Right lung (tissue), 2 donors: ENCODE measurements at regions not wholly inside any gene's neighbourhood (a gene's known extent, or its start where the extent isn't known, plus 50 kb on each side); places are given as distances from the start of the nearest gene placed in this dataset.
"Not testable (repeated sequence)": the region's sequence is repeated elsewhere in the genome, so short reads cannot be mapped to it uniquely, and the experiment has no call there.

Experiments
- DNase-seq, 2 donors: peaks; one replicate each; pipeline ENCODE4 v3.0.0-alpha.2; 2013

DNA sequence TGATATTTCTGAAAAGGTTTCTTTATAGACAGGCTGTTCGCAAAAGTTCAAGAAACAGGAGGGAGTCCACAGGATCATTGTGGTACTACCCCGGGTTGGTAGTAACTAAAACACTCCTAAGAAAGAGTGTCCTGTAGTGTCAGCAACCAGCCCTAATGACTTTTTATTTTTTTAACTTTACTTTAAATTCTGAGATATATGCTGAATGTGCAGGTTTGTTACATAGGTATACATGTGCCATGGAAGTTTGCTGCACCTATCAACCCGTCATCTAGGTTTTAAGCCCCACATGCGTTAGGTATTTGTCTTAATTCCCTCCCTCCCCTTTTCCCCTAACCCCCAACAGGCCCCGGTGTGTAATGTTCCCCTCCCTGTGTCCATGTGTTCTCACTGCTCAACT lies 1396.9 kb upstream of the ZEB2 start:
- no peak for DNase-seq

DNA sequence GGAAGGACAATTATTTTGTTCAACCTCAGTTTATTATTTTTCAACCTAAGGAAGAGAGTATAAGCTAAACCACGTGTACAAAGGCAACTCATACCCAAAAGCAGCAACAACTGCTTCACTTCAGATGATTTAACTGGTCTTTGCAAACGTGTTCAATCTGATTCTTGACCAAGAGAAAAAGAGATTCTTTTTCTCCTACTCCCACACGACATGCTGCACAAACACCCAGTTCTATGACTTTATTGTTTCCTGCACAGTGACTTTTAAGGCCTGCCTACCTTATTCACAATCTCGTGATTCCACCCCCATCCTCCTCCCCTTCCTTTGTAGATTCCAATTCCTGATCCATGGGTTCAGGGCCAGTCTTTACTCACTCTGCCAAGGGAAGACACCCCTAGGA lies 1394.8 kb upstream of the ZEB2 start:
- no peak for DNase-seq

DNA sequence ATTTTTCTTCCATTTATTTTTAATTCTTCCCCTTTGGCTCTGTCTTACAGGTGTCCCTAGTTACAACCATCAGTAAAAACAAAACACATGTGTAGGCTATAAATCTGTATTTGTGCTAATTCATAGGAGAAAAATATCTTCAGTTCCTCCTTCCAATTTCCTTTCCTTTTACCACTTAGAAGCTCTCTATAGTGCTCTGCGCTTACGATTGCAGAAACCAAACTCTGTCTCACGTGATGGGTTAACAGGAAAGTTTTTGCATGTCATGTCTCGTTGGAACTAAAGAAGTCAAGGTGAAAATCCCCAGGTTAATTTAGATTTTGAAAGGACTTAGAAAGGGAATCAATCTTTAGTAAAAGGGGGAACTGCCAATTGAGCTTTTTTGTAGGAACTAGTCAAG lies 1390.5 kb upstream of the ZEB2 start:
- DNase-seq = no peak

DNA sequence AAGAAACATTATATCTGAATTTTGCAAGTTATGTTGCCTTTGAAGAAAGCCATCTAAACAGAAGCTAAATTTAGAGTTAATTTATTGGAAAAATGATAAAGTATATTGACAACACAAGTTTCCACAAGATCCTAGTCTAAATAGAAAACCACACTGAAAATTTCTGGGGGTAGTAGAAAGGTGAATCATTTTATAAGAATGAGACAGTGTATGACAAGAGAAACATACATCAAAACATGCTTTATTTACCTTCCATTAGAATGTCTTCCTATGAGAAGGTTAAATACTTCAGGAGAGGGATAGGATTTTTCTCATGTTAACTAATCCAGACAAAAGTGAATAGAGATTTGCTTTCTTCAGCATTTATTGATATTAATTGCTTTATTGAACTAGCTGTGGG lies 1389.8 kb upstream of the ZEB2 start:
- no peak for DNase-seq

DNA sequence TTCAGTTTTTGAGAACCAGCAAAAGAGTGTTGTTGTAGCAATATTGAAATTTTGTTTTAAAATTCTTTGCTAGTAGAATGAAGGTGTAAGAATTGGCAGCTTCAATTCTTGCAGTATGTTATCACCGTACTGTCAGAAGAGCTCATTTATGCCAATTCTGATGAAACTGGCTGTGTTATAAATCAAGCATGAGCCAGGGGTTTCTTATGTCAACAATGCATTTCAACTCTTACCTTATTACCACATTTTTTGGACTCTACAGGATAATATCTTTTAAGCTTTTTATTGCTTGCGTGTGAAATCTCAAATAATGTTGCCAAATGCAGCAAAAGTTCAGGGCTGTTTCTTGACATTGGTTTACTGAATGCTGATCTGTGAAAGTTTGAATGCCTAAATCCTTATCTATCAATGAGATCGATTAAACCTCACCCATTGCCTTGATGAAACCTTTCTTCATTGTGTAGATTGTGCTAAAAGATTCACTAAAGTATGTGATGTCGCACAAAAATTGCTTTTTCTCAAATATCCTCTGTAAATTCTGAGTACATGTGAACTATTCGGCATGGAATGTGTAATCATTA lies 1389.3 kb upstream of the ZEB2 start:
- no peak for DNase-seq

DNA sequence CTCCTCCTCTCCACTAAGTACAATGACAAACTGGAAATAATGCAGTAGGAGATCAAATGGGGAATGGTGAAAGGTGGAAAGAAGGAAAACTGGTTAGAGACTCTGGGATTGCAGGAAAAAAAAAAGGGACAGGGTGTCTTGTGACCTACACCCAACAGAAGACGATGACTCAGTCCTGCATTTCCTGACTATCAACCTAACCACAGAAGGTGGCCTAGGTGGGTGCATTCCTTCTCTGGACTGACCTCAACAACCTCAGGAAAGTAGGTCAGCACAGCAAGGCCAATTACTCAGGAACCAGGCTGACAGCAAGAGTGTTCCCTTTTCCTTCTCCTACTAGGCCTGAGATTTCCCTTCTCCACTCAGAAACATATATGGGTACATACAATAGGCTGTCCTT lies 1386.4 kb upstream of the ZEB2 start:
- DNase-seq = no peak

DNA sequence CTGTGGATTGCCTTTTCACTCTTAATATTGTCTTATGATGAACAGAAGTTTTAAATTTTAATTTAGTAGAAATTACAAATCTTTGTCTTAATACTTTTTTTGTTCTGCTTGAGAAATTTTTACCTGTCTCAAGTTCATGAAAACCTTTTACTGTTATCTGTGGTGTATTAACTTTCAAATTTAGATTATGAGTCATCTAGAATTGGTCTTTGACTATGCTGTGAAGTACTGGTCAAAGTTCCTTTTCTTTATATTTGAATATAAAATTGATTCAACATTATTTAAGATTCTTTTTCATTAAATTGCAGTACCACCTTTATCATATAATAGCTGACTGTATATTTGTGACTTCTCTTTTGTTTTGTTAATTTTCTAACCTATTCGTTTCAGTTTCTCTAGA lies 1385.5 kb upstream of the ZEB2 start:
- DNase-seq = no peak

DNA sequence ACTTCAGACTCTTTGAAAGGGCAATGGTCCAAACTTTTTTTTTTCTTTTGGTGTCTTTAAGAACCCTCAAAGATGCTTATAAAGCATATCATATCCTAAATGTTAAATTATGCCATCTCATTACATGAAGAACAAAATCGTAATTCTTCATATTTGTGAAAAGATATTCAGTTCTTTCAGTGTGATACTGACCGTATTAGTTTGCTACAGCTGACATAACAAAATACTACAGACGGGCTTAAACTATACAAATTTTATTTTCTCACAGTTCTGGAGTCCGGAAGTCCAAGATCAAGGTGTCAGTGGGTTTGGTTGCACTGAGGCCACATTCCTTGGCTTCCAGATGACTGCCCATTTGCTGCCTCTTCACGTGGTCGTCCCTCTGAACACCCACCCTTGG lies 1377.2 kb upstream of the ZEB2 start:
- DNase-seq = no peak

DNA sequence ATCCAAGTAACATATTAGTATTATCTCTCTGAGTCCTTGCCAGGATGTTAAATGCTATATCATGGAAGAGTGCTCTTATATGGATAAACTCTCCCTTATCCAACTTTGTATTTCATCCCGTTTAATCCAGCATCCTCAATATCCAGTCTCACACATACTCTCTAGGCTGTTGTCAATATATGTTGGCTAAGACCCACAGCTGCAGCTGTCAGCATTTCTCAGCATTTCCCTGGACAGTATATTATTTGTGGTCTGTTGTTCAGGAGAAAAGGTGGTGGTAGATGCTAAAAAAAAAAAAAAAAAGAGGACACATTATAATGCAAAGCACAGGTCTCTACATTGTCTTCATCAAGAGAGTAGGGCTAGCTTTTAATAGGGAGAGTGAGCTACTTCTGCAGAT lies 1368.0 kb upstream of the ZEB2 start:
- DNase-seq = peak in 1 of 2 donors; percentile 12

DNA sequence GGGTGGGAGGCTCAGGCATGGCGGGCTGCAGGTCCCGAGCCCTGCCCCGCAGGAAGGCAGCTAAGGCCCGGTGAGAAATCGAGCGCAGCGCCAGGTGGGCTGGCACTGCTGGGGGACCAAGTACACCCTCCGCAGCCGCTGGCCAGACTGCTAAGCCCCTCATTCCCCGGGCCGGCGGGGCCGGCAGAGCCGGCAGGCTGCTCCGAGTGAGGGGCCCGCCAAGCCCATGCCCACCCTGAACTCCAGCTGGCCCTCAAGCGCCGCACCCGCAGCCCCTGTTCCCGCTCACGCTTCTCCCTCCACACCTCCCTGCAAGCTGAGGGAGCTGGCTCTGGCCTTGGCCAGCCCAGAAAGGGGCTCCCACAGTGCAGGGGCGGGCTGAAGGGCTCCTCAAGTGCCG lies 1361.1 kb upstream of the ZEB2 start:
- DNase-seq = not testable (repeated sequence)

DNA sequence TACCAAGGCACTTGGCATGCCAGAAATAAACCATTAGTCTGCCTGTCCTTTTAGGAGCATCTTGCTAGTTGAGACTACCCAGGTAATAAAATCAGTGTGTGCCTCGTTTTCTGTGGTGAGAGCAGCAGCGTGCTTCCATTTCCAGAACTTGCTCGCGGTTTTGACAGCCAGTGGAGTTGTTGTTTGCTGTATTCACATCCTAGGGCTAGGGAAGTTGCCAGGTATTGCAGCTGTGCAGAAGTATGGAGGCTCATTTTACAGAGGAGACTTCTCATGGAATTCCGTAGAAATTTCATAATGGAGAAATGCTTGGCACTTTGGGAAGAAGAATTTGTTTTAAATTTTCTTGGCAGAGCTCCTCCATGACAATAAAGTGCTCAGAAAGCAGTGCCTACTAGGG lies 1355.1 kb upstream of the ZEB2 start:
- DNase-seq = no peak

DNA sequence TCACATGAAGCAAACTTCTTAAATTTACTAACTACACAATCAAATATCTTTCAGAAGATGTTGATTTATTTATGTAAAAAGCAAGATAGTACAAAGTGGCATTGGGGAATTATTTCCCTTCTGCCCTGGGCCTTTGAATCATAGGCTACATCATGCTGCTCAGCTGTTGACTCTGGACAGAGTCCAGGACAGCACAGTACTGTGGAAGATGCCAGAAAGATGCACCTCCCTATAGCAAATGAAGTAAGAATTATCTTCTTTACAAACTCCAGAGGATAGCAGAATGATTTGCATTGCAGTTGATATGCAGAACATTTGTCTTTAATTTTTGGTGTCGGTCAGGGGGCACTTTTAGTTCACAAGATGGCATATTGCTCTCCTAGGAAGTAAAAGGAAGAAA lies 1354.5 kb upstream of the ZEB2 start:
- DNase-seq = peak; percentile 6 to 15

DNA sequence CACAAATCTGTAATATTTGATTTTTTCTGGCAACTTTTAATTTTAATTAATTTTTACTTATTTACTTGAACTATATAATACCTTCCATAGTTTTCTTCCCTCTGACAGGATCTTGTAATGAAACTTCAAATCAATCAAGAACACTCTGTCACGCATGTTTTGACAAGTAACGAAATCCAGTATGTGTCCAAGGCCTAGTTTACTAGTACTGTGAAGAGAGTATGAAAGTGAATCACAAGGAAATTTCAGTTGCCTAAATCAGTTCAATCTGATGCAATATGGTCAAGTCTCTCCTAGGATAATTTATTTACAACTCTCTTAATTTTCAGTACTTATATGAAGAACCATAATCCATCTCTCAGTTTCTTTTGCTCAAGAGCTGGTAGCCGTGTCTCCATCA lies 1344.6 kb upstream of the ZEB2 start:
- DNase-seq = no peak

DNA sequence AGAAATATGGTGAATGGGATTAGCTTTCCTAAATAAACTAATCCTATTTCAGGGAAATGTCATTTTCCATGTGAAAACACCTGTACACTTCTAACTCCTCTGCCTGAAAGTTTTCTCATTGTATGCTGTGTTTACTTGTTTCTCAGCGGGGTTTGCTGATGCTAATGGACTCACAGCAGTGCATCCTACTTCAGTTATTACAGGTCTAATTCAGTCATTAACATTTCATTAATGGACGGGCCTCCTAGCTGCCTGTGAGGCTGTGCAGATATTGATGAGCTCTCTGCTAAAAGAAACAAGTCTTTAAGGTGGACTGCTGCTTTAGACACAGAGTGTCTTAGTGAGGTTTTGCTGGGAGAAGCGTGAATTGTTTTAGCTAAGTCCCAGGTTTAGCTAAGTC lies 1342.0 kb upstream of the ZEB2 start:
- no peak for DNase-seq

DNA sequence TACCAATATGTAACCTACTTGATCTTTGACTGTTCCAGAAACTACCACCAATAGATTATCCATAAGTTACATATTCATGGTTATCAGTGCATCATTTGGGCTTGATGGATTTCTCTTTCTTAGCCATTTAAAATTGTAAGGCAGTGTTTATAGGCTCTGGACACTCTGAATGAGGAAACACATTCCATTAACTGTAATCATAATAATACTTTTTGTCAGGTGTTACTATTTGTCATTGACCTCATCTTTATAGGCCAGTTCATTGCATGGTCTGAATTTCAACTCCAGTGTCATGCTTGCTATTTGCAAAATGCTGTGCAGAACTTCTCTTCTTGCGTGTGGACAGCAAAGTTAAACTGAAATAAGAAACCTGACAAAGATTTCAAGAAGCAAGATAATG lies 1340.2 kb upstream of the ZEB2 start:
- DNase-seq = no peak

DNA sequence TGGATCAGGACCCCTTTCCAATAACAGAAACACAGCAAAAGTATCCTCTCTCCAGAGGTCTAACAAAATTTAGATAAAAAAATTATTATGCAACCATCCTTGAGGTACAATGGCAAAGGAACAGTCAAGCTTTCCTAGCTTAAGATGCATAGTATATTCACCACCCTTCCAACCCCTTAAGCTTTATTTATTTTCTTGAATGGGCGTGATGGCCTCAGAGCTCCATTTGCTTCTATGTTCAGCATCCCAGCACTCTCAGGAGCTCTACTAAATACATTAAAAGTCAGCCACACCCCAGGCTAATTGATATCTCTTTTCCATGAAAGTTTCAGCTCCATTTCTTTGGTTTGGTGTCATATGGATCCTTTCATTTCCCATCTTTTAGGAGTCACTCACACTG lies 1335.2 kb upstream of the ZEB2 start:
- DNase-seq = no peak

DNA sequence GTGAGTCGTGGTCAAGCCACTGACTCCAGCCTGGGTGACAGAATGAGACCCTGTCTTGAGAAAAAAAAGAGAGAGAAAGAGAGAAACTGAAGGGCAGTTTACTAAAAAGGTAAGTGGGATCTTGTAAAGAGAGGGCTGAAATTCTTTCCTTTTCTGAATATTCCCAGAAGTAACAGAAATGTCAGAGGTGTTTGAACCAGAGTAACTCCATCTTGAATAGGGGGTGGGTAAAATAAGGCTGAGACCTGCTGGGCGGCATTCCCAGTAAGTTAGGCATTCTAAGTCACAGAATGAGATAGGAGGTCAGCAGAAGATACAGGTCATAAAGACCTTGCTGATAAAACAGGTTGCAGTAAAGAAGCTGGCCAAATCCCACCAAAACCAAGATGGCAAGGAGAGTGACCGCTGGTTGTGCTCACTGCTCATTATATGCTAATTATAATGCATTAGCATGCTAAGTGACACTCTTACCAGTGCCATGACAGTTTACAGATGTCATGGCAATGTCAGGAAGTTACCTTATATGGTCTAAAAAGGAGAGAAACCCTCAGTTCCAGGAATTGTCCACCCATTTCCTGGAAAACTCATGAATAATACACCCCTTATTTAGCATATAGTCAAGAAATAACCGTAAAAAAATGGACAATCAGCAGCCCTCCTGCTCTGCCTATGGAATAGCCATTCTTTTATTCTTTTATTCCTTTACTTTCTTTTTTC lies 1334.3 kb upstream of the ZEB2 start:
- no peak for DNase-seq

DNA sequence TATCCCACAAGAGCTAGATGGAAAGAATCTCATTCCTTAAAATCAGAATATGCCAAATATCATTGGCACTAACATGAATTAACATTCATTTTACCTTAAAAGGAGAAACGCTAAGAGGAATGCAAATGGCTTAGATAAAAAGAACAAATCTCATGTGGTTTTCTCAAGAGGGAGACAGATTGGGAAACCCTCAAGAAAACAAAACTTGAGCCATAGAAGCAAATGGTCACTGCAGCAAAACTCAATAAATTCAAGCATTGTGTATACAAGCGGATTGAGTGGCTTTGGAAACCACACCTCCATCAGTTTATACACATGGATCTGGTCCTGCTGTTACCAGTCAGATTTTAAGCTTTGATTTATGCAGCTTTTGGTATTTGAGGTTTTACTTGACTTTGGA lies 1331.8 kb upstream of the ZEB2 start:
- no peak for DNase-seq

DNA sequence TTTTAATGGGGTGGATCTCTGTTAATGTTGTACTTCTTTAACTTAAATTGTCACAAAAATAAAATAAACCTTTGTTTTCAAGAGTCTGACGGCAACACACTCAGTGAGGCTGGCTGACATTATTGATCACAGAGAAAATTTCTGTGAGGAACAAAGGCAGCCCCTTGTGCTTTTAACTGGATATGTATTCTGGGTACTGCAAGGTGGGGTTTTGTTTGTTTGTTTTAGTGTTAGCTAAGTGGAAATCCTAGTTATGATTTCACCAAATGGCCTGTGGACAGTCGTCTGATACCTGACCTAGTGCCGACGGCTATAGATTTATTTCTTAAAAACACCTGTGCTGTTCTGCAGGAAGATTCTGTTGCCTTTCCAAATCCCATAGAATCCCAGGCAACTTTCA lies 1329.5 kb upstream of the ZEB2 start:
- no peak for DNase-seq

DNA sequence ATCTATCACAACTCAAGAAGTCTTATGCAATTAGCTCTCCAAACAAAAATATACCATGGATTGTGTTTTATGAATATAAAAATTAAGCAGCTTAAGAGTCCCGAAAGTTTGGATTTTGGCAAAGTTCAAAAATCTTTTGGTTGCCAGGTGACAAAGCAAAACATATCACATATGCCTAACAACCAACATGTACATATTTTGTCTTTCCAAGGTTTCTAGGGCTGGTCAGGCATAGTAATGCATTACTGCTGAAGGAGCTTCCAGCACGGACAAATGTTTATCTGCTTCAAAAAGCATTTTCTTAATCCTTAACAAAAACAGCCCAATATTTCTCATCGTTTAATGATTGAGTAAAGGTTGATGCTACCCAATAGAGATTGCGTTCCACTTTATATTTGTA lies 1327.1 kb upstream of the ZEB2 start:
- DNase-seq = peak in 1 of 2 donors; percentile 11

DNA sequence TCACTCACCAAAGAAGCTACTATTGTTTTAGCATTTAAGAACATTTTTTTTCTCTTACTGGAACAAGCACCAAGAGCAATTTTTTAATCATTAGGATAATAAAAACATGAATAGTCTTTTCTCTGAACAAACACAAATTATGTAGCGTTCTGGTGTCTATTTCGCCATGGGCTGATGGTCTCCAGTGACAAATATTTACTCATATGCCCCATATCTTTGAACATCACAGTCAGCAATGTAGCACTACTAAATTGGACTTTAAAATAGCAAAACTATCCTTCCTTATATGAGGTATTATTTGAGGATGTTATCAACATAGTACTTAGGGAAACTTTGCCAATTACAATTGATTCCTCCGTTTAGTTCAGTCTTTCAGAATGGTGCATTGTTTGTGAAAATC lies 1326.0 kb upstream of the ZEB2 start:
- DNase-seq = no peak

DNA sequence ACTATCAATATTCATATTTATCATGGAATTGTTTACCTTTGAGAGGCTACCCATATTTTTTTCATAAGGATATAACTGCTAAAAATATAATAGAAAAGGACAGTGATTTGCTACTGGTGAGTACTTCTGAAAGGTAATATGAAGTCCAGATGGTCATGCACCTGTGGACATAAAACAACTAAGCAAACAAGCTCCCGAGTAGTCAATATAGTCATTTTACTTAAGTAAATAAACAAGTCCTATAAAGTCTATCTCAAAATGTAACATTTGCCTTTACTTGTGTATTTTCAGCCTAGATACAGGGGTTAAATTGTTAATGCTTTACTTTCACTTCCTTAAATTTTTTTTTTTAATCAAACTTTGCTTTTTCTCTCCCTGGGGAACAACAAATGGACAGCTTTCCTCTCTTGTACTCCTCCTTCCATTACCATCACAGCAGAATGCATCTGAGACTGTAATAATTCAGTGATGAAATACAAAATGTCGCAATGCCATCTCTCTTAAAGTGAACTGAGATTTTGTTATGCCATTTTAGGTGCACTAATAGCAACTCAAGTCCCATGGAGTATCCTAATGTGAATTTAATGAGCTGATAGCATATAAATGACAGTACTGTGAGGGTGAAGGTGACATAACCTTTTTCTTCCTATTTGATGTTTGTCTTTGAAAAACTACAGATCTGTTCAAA lies 1325.4 kb upstream of the ZEB2 start:
- DNase-seq = peak in 1 of 2 donors; percentile 16

DNA sequence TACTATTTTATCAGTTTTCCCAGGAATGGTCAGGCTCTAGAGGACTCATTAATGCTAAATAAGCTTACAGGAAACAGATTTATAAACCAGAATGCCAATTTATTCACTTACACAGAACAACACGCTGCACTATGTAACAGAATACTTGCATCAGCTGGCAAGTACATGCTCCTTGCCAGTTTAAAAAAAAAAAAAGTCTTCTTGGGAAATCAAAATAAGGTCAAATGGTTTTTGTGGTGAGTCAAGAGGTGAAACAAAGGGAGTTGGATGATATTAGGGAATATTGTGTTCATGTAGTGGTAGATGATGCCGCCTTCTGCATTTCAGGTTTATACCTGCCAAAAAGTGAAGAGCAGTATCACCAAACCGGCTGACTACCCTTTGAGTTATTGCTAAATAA lies 1322.1 kb upstream of the ZEB2 start:
- DNase-seq = no peak

DNA sequence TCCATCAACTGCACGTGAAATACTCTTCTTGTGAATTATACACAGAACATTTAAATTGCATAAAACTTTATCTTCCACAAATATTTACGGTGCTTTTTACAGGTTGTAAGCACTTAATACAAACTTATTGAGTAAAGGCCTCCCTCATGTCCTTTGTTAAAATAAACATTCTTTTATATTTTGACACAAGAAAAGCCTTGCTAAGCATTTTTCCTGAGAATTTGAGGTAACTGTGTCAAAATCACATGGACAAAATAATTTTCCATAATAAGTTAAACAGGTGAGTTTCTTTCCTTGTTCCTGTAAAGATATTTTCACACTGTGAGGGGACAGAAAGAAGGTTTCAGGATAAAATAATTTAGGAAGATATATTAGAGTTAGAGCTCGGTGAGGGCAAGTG lies 1317.1 kb upstream of the ZEB2 start:
- DNase-seq = no peak
